ENCODE measurements at regions not wholly inside any gene's neighbourhood (a gene's known extent, or its start where the extent isn't known, plus 50 kb on each side); places are given as distances from the start of the nearest gene placed in this dataset.

GRCh38 chr12:88703790-88704189, 123.5 kb upstream of the KITLG start:
- TF ChIP-seq CTCF (conservative IDR thresholded peaks at IDR 0.05 in 1 of 2, IDR thresholded peaks at IDR 0.05 in 1 of 2; ENCODE audit: extremely low read depth in 1 of 2, insufficient read depth in 1 of 2, low read depth in 1 of 2, low read length in 2 of 2) (no peak), EZH2 (IDR thresholded peaks at IDR 0.05; ENCODE audit: borderline replicate concordance, low read length) (no peak)

Measured in mammary epithelial cell (primary cell).